Lung (tissue), 11 donors: ENCODE measurements at regions not wholly inside any gene's neighbourhood (a gene's known extent, or its start where the extent isn't known, plus 50 kb on each side); places are given as distances from the start of the nearest gene placed in this dataset.

ENCODE experiments used
- ATAC-seq: fragments of 200-7000 bp; cut with Tn5 transposase; one replicate; pipeline ENCODE4 v1.9.1; 2020; ENCODE audit warnings: moderate number of reproducible peaks; ENCODE audit not compliant: insufficient read depth, low FRiP score
- DNase-seq, 3 donors: peaks; one replicate each; pipeline ENCODE4 v3.0.0-alpha.2; 2013 to 2017
- H3K27ac ChIP-seq, 2 donors: one replicate each; pipeline ENCODE4 v1.5.1; 2013; ENCODE audit warnings: mild to moderate bottlenecking in 2 of 2, moderate library complexity in 2 of 2, control low read depth in 1 of 2, inconsistent platforms in 1 of 2, low read depth in 1 of 2, low read length in 1 of 2
- H3K27me3 ChIP-seq, 3 donors: one replicate each; pipeline ENCODE4 v1.5.1; 2013; ENCODE audit warnings: low read length in 2 of 3; ENCODE audit not compliant: control insufficient read depth in 3 of 3, insufficient read depth in 3 of 3
- H3K36me3 ChIP-seq, 4 donors: one replicate each; pipeline ENCODE4 v1.5.1; 2013; ENCODE audit warnings: low read length in 4 of 4, mild to moderate bottlenecking in 1 of 4, moderate library complexity in 1 of 4; ENCODE audit not compliant: control insufficient read depth in 4 of 4, insufficient read depth in 4 of 4
- H3K4me1 ChIP-seq, 5 donors: one replicate each; pipeline ENCODE4 v1.5.1; 2013; ENCODE audit warnings: low read length in 5 of 5, mild to moderate bottlenecking in 2 of 5, moderate library complexity in 1 of 5; ENCODE audit not compliant: control insufficient read depth in 5 of 5, insufficient read depth in 5 of 5
- H3K4me3 ChIP-seq: one replicate; pipeline ENCODE4 v1.5.1; 2013; ENCODE audit warnings: mild to moderate bottlenecking, control low read depth, moderate library complexity
- H3K9ac ChIP-seq, 2 donors: one replicate each; pipeline ENCODE4 v1.5.1; 2013; ENCODE audit warnings: low read length in 2 of 2, control low read depth in 1 of 2; ENCODE audit not compliant: insufficient read depth in 1 of 2
- H3K9me3 ChIP-seq, 4 donors: one replicate each; pipeline ENCODE4 v1.5.1; 2013; ENCODE audit warnings: low read length in 3 of 4, mild to moderate bottlenecking in 1 of 4, moderate library complexity in 1 of 4; ENCODE audit not compliant: control insufficient read depth in 4 of 4, insufficient read depth in 3 of 4
- CTCF ChIP-seq: IDR thresholded peaks from 2 replicates; pipeline ENCODE4 v1.5.1; 2012; ENCODE audit warnings: mild to moderate bottlenecking; ENCODE audit errors: control extremely low read depth, extremely low read depth
- WGBS, 2 donors: extraction: QIAGEN DNeasy Blood & Tissue Kit; methylation state at CpG; one replicate each; pipeline ENCODE4 v1.1.7; 2013; 5-methylcytosine and 5-hydroxymethylcytosine counted together
- donor health status: control.
- donor health status: control.
- donor health status: Bipolar disorder and iron deficiency.
- donor health status: healthy.
- donor health status: DM: yes; HTN: yes; CAD: no.

GRCh38 chr16:22726868-22727267 lies 87.1 kb upstream of the HS3ST2 start:
- no peak for TF ChIP-seq CTCF
- Histone ChIP-seq H3K27ac (no peak overlapping the region), H3K4me3 (no peak overlapping the region), H3K36me3 (no peaks in the 10 kb centered on the region), H3K27me3 (no peaks in the 10 kb centered on the region), H3K9me3 (no peaks in the 10 kb centered on the region), H3K4me1 (peaks cover 0 to 12% (median 4%) of the 10 kb centered on the region in 5 donors), H3K9ac (no peak overlapping the region)
- WGBS, 2 donors, result 65 to 80% methylated on average over 1 of the region's 1 CpG
- ATAC-seq (no peak), DNase-seq (no peak)

- Histone ChIP-seq H3K27ac (no peak overlapping the region), H3K9ac (no peak overlapping the region), H3K4me3 (no peak overlapping the region), H3K36me3 (no peaks in the 10 kb centered on the region), H3K9me3 (no peaks in the 10 kb centered on the region), H3K4me1 (peaks cover 0 to 12% (median 4%) of the 10 kb centered on the region in 5 donors), H3K27me3 (no peaks in the 10 kb centered on the region)
- 65 to 75% methylated on average over 10 of the region's 10 CpGs for WGBS, 2 donors
- ATAC-seq (no peak), DNase-seq (no peak)
- TF ChIP-seq CTCF, result no peak
These were observed 86.4 kb upstream of the HS3ST2 start for GRCh38 chr16:22727285-22728166.

- no peak overlapping the region for H3K4me3 ChIP-seq
- no peak overlapping the region for H3K27ac ChIP-seq
- H3K9ac ChIP-seq, result no peak overlapping the region
- H3K36me3 ChIP-seq, result no peaks in the 10 kb centered on the region
- WGBS, 2 donors, result 27 to 40% methylated on average over 4 of the region's 4 CpGs
- H3K27me3 ChIP-seq, result peaks cover 0 to 4% (median 0%) of the 10 kb centered on the region in 3 donors
- ATAC-seq (no peak), DNase-seq (peak in 2 of 3 donors; percentile 74 to 88)
- no peak for TF ChIP-seq CTCF
- no peaks in the 10 kb centered on the region for H3K9me3 ChIP-seq
- H3K4me1 ChIP-seq, result peaks cover 0 to 12% (median 4%) of the 10 kb centered on the region in 5 donors
These were observed 85.7 kb upstream of the HS3ST2 start for GRCh38 chr16:22728167-22728836.
